ENCODE measurements at regions not wholly inside any gene's neighbourhood (a gene's known extent, or its start where the extent isn't known, plus 50 kb on each side); places are given as distances from the start of the nearest gene placed in this dataset.

DNA sequence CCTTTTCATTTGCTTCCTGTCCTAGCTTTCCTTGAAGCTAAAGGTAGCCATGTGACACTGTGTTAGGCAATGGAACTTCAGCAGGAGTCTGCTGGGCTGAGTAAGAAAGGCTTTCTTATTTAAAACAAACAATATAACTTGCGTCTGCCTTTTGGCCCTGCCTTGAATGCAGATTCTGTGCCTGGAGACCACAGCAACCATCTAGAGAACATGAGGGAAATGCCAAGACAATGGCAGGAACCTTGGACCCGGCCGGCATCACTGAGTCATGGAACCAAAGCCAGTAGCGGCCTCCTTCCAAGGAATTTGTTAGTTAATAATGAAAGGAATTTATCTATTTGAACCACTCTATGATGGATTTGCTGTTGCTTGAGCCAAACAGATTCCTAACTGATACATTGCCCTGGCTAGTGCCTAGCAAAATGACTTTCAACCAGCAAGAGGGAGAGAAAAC is 207.5 kb upstream of the EPHA4 start:
- Histone ChIP-seq H3K79me2 (ENCODE audit: low read depth) (no peaks in the 10 kb centered on the region), H3F3A (ENCODE audit: insufficient read depth, low read depth) (no peaks in the 10 kb centered on the region), H3K27me3 (ENCODE audit: insufficient read depth, low read depth) (no peaks in the 10 kb centered on the region), H3K9me2 (ENCODE audit: insufficient read depth) (no peaks in the 10 kb centered on the region), H3K36me3 (ENCODE audit: low read depth) (no peaks in the 10 kb centered on the region), H3K4me3 (no peak overlapping the region), H3K4me1 (replicated peaks; ENCODE audit: insufficient read depth) (peaks cover 12% of the 10 kb centered on the region), H3K9me3 (ENCODE audit: insufficient read depth, low read depth) (0 out of 2 replicates have a peak, but pooled peaks cover 6% of the 10 kb centered on the region), H3K4me2 (no peak overlapping the region), H2AFZ (no peak overlapping the region), H3K27ac (no peak overlapping the region), H4K20me1 (ENCODE audit: insufficient read depth) (no peaks in the 10 kb centered on the region)
- DNase-seq = no peak
- intact Hi-C loops (cut with micrococcal nuclease; ENCODE audit: unreplicated experiment) = no loop called here
- TF ChIP-seq EZH2 (IDR thresholded peaks at IDR 0.05; ENCODE audit: low read depth) = no peak
- TF ChIP-seq, protein P1, sequence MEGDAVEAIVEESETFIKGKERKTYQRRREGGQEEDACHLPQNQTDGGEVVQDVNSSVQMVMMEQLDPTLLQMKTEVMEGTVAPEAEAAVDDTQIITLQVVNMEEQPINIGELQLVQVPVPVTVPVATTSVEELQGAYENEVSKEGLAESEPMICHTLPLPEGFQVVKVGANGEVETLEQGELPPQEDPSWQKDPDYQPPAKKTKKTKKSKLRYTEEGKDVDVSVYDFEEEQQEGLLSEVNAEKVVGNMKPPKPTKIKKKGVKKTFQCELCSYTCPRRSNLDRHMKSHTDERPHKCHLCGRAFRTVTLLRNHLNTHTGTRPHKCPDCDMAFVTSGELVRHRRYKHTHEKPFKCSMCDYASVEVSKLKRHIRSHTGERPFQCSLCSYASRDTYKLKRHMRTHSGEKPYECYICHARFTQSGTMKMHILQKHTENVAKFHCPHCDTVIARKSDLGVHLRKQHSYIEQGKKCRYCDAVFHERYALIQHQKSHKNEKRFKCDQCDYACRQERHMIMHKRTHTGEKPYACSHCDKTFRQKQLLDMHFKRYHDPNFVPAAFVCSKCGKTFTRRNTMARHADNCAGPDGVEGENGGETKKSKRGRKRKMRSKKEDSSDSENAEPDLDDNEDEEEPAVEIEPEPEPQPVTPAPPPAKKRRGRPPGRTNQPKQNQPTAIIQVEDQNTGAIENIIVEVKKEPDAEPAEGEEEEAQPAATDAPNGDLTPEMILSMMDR (conservative IDR thresholded peaks at IDR 0.05) = no peak
- no TSS peak for BruUV-seq (replicated peaks)
- CTCF ChIA-PET = interaction anchor here (0.7 kb wide), 1 partner anchor 31 kb away, joined by 3 read pairs; no protein-coding TSS in a partner anchor
- POLR2A ChIA-PET (ENCODE audit: unreplicated experiment) = no interaction called here

GRCh38 chr2:221778025-221778424 is 205.9 kb upstream of the EPHA4 start:
- Histone ChIP-seq H3K4me2 (no peak overlapping the region), H3K36me3 (ENCODE audit: low read depth) (no peaks in the 10 kb centered on the region), H3K4me1 (replicated peaks; ENCODE audit: insufficient read depth) (peaks cover 12% of the 10 kb centered on the region), H4K20me1 (ENCODE audit: insufficient read depth) (no peaks in the 10 kb centered on the region), H2AFZ (no peak overlapping the region), H3K79me2 (ENCODE audit: low read depth) (no peaks in the 10 kb centered on the region), H3F3A (ENCODE audit: insufficient read depth, low read depth) (no peaks in the 10 kb centered on the region), H3K27me3 (ENCODE audit: insufficient read depth, low read depth) (no peaks in the 10 kb centered on the region), H3K4me3 (no peak overlapping the region), H3K9me3 (ENCODE audit: insufficient read depth, low read depth) (0 out of 2 replicates have a peak, but pooled peaks cover 3% of the 10 kb centered on the region), H3K9me2 (ENCODE audit: insufficient read depth) (no peaks in the 10 kb centered on the region), H3K27ac (no peak overlapping the region)
- DNase-seq = no peak
- no peak for TF ChIP-seq EZH2 (IDR thresholded peaks at IDR 0.05; ENCODE audit: low read depth)
- TF ChIP-seq, protein P1 (conservative IDR thresholded peaks at IDR 0.05) = no peak
- CTCF ChIA-PET = no interaction called here
- POLR2A ChIA-PET (ENCODE audit: unreplicated experiment) = no interaction called here
- intact Hi-C loops (cut with micrococcal nuclease; ENCODE audit: unreplicated experiment) = no loop called here
- BruUV-seq (replicated peaks) = no TSS peak

GRCh38 chr2:221777119-221777518 is 205.0 kb upstream of the EPHA4 start:
- TF ChIP-seq EZH2 (IDR thresholded peaks at IDR 0.05; ENCODE audit: low read depth) = no peak
- POLR2A ChIA-PET (ENCODE audit: unreplicated experiment) = interaction anchor here (0.7 kb wide), 1 partner anchor 1525 kb away, joined by 4 read pairs; no protein-coding TSS in a partner anchor
- no peak overlapping the region for H3K27ac ChIP-seq

GRCh38 chr2:221775096-221775495 is 203.0 kb upstream of the EPHA4 start:
- POLR2A ChIA-PET (ENCODE audit: unreplicated experiment) = no interaction called here
- Histone ChIP-seq H3K36me3 (ENCODE audit: low read depth) (no peaks in the 10 kb centered on the region), H3F3A (ENCODE audit: insufficient read depth, low read depth) (no peaks in the 10 kb centered on the region), H3K27me3 (ENCODE audit: insufficient read depth, low read depth) (no peaks in the 10 kb centered on the region), H3K9me3 (ENCODE audit: insufficient read depth, low read depth) (no peaks in the 10 kb centered on the region), H4K20me1 (ENCODE audit: insufficient read depth) (no peaks in the 10 kb centered on the region), H3K4me1 (replicated peaks; ENCODE audit: insufficient read depth) (peaks cover 3% of the 10 kb centered on the region; the same call in 1 of the 2 replicates), H3K79me2 (ENCODE audit: low read depth) (no peaks in the 10 kb centered on the region), H2AFZ (no peak overlapping the region), H3K9me2 (ENCODE audit: insufficient read depth) (no peaks in the 10 kb centered on the region), H3K4me2 (no peak overlapping the region), H3K27ac (no peak overlapping the region), H3K4me3 (no peak overlapping the region)
- BruUV-seq (replicated peaks) = no TSS peak
- TF ChIP-seq, protein P1 (conservative IDR thresholded peaks at IDR 0.05) = no peak
- TF ChIP-seq EZH2 (IDR thresholded peaks at IDR 0.05; ENCODE audit: low read depth) = no peak
- intact Hi-C loops (cut with micrococcal nuclease; ENCODE audit: unreplicated experiment) = no loop called here
- DNase-seq = no peak
- CTCF ChIA-PET = no interaction called here

More at GRCh38 chr2:221777119-221777518, 205.0 kb upstream of the EPHA4 start:
- H3K4me3 ChIP-seq = no peak overlapping the region
- no peaks in the 10 kb centered on the region for H3K36me3 ChIP-seq (ENCODE audit: low read depth)
- CTCF ChIA-PET = no interaction called here
- H3K4me1 ChIP-seq (replicated peaks; ENCODE audit: insufficient read depth) = peaks cover 12% of the 10 kb centered on the region
- H3K9me3 ChIP-seq (ENCODE audit: insufficient read depth, low read depth) = no peaks in the 10 kb centered on the region
- no peak overlapping the region for H3K4me2 ChIP-seq
- no TSS peak for BruUV-seq (replicated peaks)
- no peaks in the 10 kb centered on the region for H3K27me3 ChIP-seq (ENCODE audit: insufficient read depth, low read depth)
- no peaks in the 10 kb centered on the region for H3K9me2 ChIP-seq (ENCODE audit: insufficient read depth)
- no peaks in the 10 kb centered on the region for H3K79me2 ChIP-seq (ENCODE audit: low read depth)
- no peaks in the 10 kb centered on the region for H3F3A ChIP-seq (ENCODE audit: insufficient read depth, low read depth)
- no peak for DNase-seq
- no peaks in the 10 kb centered on the region for H4K20me1 ChIP-seq (ENCODE audit: insufficient read depth)
- intact Hi-C loops (cut with micrococcal nuclease; ENCODE audit: unreplicated experiment) = no loop called here
- H2AFZ ChIP-seq = no peak overlapping the region

Data from PC-9 (cell line).